H1 (cell line): ENCODE measurements at regions not wholly inside any gene's neighbourhood (a gene's known extent, or its start where the extent isn't known, plus 50 kb on each side); places are given as distances from the start of the nearest gene placed in this dataset.

Experiments used
- CHD2 ChIP-seq: IDR thresholded peaks from 2 replicates; pipeline ENCODE4 v1.6.1; 2012; ENCODE audit warnings: low read length, improper control_type of control experiment
- FOSL1 ChIP-seq: IDR thresholded peaks from 2 replicates; pipeline ENCODE4 v1.6.1; 2011; ENCODE audit warnings: mild to moderate bottlenecking, low read depth, low read length, moderate library complexity; ENCODE audit not compliant: insufficient read depth
- POU5F1 ChIP-seq: IDR thresholded peaks from 2 replicates; pipeline ENCODE4 v1.6.1; 2011; ENCODE audit warnings: low read depth, mild to moderate bottlenecking, low read length, moderate library complexity
- RNF2 ChIP-seq: fragments of 200-900, 300-1000 bp; sonication (generic); IDR thresholded peaks from 2 replicates; pipeline ENCODE4 v1.7.1; 2016; ENCODE audit warnings: borderline replicate concordance, low read depth, mild to moderate bottlenecking, antibody characterized with exemption, low read length; ENCODE audit not compliant: poor library complexity, severe bottlenecking; ENCODE audit errors: missing control alignments
- SIX5 ChIP-seq: IDR thresholded peaks from 2 replicates; pipeline ENCODE4 v1.6.1; 2011; ENCODE audit warnings: mild to moderate bottlenecking, low read depth, low read length
- TF ChIP-seq, protein P1 (sequence below), 3 experiments: IDR thresholded peaks; 1 replicate in 2 of 3; 2 replicates in 1 of 3; pipeline versions ENCODE4 v1.5.1 to v1.6.1; 2011; ENCODE audit warnings: low read length in 3 of 3, mild to moderate bottlenecking in 3 of 3, inconsistent platforms in 2 of 3, low read depth in 1 of 3, moderate library complexity in 1 of 3; ENCODE audit not compliant: insufficient read depth in 1 of 3; ENCODE audit errors: control extremely low read depth in 1 of 3

DNA sequence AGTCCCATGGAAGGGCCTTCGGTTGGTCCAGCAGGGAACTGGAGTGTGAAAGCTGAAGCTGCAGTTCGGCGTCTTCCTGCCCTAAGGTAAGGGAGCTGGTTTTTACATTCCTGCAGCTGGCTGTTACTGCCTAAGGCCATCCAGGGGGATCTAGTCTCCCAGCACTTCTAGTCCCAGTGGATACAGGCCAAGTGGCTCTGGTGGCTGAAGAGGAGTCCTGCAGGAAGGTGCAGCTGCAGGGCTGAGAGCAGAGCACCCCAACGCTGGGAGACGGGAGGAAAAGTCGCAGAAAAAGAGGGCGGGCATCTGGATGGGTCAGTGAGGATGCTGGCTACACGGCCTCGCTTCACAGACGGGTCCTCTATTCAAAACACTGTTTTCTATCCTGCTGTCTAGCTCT lies 225.0 kb upstream of the HS6ST1 start (continued):
- TF ChIP-seq RNF2 (no peak), SIX5 (no peak), FOSL1 (no peak), CHD2 (no peak), POU5F1 (no peak)
- TF ChIP-seq, protein P1, sequence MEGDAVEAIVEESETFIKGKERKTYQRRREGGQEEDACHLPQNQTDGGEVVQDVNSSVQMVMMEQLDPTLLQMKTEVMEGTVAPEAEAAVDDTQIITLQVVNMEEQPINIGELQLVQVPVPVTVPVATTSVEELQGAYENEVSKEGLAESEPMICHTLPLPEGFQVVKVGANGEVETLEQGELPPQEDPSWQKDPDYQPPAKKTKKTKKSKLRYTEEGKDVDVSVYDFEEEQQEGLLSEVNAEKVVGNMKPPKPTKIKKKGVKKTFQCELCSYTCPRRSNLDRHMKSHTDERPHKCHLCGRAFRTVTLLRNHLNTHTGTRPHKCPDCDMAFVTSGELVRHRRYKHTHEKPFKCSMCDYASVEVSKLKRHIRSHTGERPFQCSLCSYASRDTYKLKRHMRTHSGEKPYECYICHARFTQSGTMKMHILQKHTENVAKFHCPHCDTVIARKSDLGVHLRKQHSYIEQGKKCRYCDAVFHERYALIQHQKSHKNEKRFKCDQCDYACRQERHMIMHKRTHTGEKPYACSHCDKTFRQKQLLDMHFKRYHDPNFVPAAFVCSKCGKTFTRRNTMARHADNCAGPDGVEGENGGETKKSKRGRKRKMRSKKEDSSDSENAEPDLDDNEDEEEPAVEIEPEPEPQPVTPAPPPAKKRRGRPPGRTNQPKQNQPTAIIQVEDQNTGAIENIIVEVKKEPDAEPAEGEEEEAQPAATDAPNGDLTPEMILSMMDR (IDR thresholded peaks at IDR 0.05; ENCODE audit: control extremely low read depth in 1 of 3, insufficient read depth in 1 of 3, low read depth in 1 of 3, low read length in 3 of 3): peak; percentile 18 to 42 (median 38); a peak in 3 of 4 replicates
